Brain microvascular endothelial cell (primary cell): ENCODE measurements at regions not wholly inside any gene's neighbourhood (a gene's known extent, or its start where the extent isn't known, plus 50 kb on each side); places are given as distances from the start of the nearest gene placed in this dataset.

ENCODE experiments used
- DNase-seq: peaks from one replicate; pipeline ENCODE4 v3.0.0-alpha.2; 2020
- H3K27ac ChIP-seq: fragments of 250-450 bp; sonication (Bioruptor Pico); 2 replicates; pipeline ENCODE4 v1.5.1; 2020; ENCODE audit warnings: mild to moderate bottlenecking, moderate library complexity
- H3K27me3 ChIP-seq: fragments of 250-450 bp; sonication (Bioruptor Pico); replicated peaks from 2 replicates; pipeline ENCODE4 v1.5.1; 2020; ENCODE audit warnings: mild to moderate bottlenecking
- H3K36me3 ChIP-seq: fragments of 250-450 bp; sonication (Bioruptor Pico); replicated peaks from 2 replicates; pipeline ENCODE4 v1.5.1; 2020; ENCODE audit warnings: mild to moderate bottlenecking
- H3K4me3 ChIP-seq: 2 replicates; pipeline ENCODE4 v1.5.1; 2011; ENCODE audit warnings: low read depth, mild to moderate bottlenecking, control low read depth, low read length, moderate library complexity
- CTCF ChIP-seq: IDR thresholded peaks from 2 replicates; pipeline ENCODE4 v1.5.1; 2011; ENCODE audit warnings: low read depth, mild to moderate bottlenecking, moderate library complexity, low read length, control low read depth, inconsistent platforms; ENCODE audit errors: missing control alignments
- in situ Hi-C: cut with HindIII; loops from 2 replicates; pipeline ENCODE4 v1.10.0; 2017; ENCODE audit warnings: low sequenced_read_pairs, low pct_ligation_motif_present

DNA sequence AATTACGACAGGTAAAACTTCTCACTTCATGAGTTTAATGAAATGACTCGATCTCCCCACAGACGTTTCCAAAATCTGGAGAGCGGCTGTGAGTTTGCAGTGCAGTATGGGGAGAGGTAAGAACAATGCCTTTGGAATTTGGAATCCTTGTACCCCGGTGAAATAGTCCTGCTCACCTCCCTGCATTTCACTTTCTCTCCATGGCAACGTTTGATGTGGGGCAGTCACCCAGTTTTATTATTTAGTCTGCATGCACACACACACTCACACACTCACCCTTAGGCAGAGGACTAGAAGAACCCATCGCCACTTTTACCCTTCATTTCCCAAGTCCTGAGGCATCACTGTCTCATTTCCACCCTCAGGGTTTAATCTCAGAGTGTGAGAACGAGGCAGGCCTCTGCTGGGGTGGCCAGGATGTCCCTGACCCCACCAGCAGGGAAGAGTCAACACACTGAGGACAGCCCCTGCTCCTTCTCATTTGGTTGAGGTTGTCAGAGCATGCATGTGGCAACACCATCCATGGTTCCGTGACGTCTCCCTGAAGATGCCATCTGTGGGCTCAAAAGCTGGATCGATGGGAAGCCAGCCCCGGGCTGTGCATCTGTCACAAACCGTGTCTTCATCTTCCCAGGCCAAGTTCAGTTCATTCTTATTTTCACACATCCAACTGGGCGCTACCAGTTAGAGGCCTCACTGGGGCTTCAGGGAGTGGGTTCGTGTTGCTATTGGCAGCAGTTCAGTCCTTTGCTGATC is 119.8 kb upstream of the TRIM2 start:
- H3K27me3 ChIP-seq, result no peaks in the 10 kb centered on the region
- no peak for DNase-seq
- no peak for TF ChIP-seq CTCF
- in situ Hi-C loops, result no loop called here
- no peaks in the 10 kb centered on the region for H3K36me3 ChIP-seq
- no peak overlapping the region for H3K27ac ChIP-seq
- no peak overlapping the region for H3K4me3 ChIP-seq

DNA sequence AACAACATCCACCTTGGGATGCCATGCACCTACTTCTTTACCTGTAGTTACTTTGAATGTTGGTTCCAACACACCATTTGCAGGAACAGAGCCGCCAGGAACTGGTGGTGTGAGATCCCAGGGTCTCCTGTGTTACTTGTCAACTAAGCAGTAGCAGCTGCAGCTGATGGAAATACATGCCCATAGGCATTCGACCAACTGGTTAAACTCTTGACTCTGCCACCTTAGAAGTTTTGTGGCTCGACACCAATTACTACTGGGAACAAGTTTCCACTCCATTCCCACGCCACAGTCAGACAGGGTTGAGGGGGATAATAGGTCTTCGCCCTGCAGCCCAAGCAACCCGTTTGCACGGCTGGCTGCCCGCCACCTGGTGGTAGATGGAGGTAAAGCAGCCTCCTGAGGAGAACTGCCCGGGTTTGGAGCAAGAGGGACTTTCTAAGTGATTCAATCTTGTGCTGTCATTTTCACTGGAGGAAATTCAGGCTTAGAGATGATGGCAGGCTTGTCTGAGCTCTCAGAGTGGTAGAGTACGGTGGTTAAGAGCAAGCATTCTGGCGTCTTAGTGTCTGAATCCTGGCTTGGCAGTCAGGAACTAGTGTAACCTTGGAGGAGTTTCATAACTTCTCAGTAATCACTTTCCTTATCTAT is 119.1 kb upstream of the TRIM2 start:
- TF ChIP-seq CTCF, result peak; percentile 99
- Histone ChIP-seq H3K4me3 (no peak overlapping the region), H3K36me3 (no peaks in the 10 kb centered on the region), H3K27ac (no peak overlapping the region), H3K27me3 (no peaks in the 10 kb centered on the region)
- in situ Hi-C loops, result no loop called here
- DNase-seq, result peak; percentile 67

GRCh38 chr4:153087671-153088194 is 116.5 kb upstream of the TRIM2 start:
- no peak for DNase-seq
- Histone ChIP-seq H3K4me3 (no peak overlapping the region), H3K36me3 (no peaks in the 10 kb centered on the region), H3K27me3 (no peaks in the 10 kb centered on the region), H3K27ac (no peak overlapping the region)
- TF ChIP-seq CTCF, result no peak
- in situ Hi-C loops, result no loop called here

DNA sequence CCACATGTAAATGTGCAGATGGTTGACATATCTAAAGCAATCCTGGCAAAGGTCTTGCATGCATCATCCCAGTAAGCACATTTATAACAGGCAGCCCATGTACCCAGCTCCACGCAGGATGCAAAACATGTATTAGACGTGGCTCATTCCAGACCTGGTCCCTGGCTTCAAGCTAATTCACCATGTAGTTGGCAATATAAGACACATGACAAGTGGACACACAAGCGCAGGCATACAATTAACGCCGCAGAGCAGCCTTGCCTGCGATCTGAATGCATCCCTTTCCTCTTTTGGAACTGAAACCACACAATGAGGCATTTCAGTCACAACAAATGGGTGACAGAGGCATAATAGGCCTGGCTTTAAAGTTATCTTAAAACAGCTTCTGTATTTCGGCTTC is 114.5 kb upstream of the TRIM2 start:
- no peaks in the 10 kb centered on the region for H3K27me3 ChIP-seq
- no peak for TF ChIP-seq CTCF
- H3K4me3 ChIP-seq, result no peak overlapping the region
- H3K36me3 ChIP-seq, result no peaks in the 10 kb centered on the region
- H3K27ac ChIP-seq, result no peak overlapping the region
- DNase-seq, result no peak
- in situ Hi-C loops, result no loop called here

DNA sequence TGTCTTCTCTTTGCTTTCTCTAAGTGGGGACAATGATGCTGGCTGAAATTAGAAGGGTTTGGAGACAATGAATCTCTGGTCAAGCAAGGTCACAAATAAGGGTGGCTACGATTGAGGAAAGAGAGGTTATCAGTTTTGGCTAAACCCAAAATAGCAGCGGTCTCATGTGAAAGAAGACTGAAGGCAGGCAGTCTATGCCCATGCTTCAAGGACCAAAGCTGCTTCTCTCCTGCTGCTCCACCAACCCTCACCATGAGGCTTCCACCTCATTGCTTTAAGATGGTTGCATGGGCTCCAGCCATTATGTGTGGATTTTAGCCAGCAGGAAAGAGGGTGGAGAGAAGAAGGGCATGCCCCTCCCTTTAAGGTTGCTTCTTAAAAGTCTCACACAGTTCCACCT is 114.1 kb upstream of the TRIM2 start:
- DNase-seq, result no peak
- no peak overlapping the region for H3K27ac ChIP-seq
- no peak for TF ChIP-seq CTCF
- no peaks in the 10 kb centered on the region for H3K27me3 ChIP-seq
- H3K36me3 ChIP-seq, result no peaks in the 10 kb centered on the region
- H3K4me3 ChIP-seq, result no peak overlapping the region
- in situ Hi-C loops, result no loop called here
